WTC11 (cell line): ENCODE measurements at regions not wholly inside any gene's neighbourhood (a gene's known extent, or its start where the extent isn't known, plus 50 kb on each side); places are given as distances from the start of the nearest gene placed in this dataset.

ENCODE experiments used
- ATAC-seq: fragments of 200-7000 bp; cut with Tn5 transposase; 2 replicates; pipeline ENCODE4 v1.10.0; 2021; ENCODE audit warnings: mild to moderate bottlenecking, moderate library complexity
- CTCF ChIA-PET: fragments of 300-600 bp; sonication (Branson Sonifier 250); formaldehyde crosslinking; loops from one replicate; lab custom pipeline; 2021; ENCODE audit warnings: antibody characterized with exemption; lab: Charles Lee
- POLR2A ChIA-PET: fragments of 350-600 bp; sonication (Branson Sonifier 250); formaldehyde crosslinking; loops from one replicate; lab custom pipeline; 2021; ENCODE audit warnings: antibody characterized with exemption; lab: Charles Lee
- DNase-seq: peaks from one replicate; pipeline ENCODE4 v3.0.0; 2021; ENCODE audit warnings: low spot score
- H3K27ac Mint-ChIP-seq: 2 replicates; pipeline ENCODE4 v1.8.0; 2021; ENCODE audit warnings: mixed read lengths
- H3K27me3 Mint-ChIP-seq: 2 replicates; pipeline ENCODE4 v1.8.0; 2021; ENCODE audit warnings: low read depth, mild to moderate bottlenecking, moderate library complexity, mixed read lengths
- H3K36me3 Mint-ChIP-seq: 2 replicates; pipeline ENCODE4 v1.8.0; 2021; ENCODE audit warnings: mixed read lengths
- H3K4me1 Mint-ChIP-seq: 2 replicates; pipeline ENCODE4 v1.8.0; 2022; ENCODE audit warnings: mixed read lengths
- H3K4me3 Mint-ChIP-seq: 2 replicates; pipeline ENCODE4 v1.8.0; 2021; ENCODE audit warnings: mild to moderate bottlenecking, moderate library complexity, mixed read lengths
- H3K9me3 Mint-ChIP-seq: 2 replicates; pipeline ENCODE4 v1.8.0; 2021; ENCODE audit warnings: mixed read lengths
- CBFB ChIP-seq: sonication (generic); formaldehyde crosslinking; IDR thresholded peaks from 2 replicates; pipeline ENCODE4 v1.8.1; 2022; ENCODE audit warnings: mild to moderate bottlenecking, low read depth, missing genetic modification reagents
- EMX1 ChIP-seq: fragments of 250-450 bp; sonication (Bioruptor Pico); IDR thresholded peaks from 2 replicates; pipeline ENCODE4 v1.8.0; 2021; ENCODE audit warnings: mild to moderate bottlenecking
- GABPB1 ChIP-seq: sonication (generic); formaldehyde crosslinking; IDR thresholded peaks from 2 replicates; pipeline ENCODE4 v1.8.1; 2023; ENCODE audit warnings: mild to moderate bottlenecking, missing genetic modification reagents
- IRF2 ChIP-seq: sonication (generic); formaldehyde crosslinking; IDR thresholded peaks from 2 replicates; pipeline ENCODE4 v1.8.0; 2022; ENCODE audit warnings: low read depth, missing genetic modification reagents, borderline replicate concordance
- NFYB ChIP-seq: sonication (generic); formaldehyde crosslinking; conservative IDR thresholded peaks from 2 replicates; pipeline ENCODE4 v1.8.0; 2022; ENCODE audit warnings: low read depth, missing genetic modification reagents
- SMAD4 ChIP-seq: sonication (generic); formaldehyde crosslinking; IDR thresholded peaks from 2 replicates; pipeline ENCODE4 v1.8.0; 2022; ENCODE audit warnings: mild to moderate bottlenecking, missing genetic modification reagents
- TCF7 ChIP-seq: sonication (generic); formaldehyde crosslinking; IDR thresholded peaks from 2 replicates; pipeline ENCODE4 v1.8.0; 2022; ENCODE audit warnings: mild to moderate bottlenecking, low read depth, missing genetic modification reagents, moderate library complexity
- TEAD1 ChIP-seq: sonication (generic); formaldehyde crosslinking; IDR thresholded peaks from 2 replicates; pipeline ENCODE4 v1.8.0; 2022; ENCODE audit warnings: mild to moderate bottlenecking, missing genetic modification reagents
- TEAD4 ChIP-seq: sonication (generic); formaldehyde crosslinking; IDR thresholded peaks from 2 replicates; pipeline ENCODE4 v1.8.0; 2022; ENCODE audit warnings: mild to moderate bottlenecking, missing genetic modification reagents
- USF1 ChIP-seq: sonication (generic); formaldehyde crosslinking; IDR thresholded peaks from 2 replicates; pipeline ENCODE4 v1.8.0; 2022; ENCODE audit warnings: mild to moderate bottlenecking, missing genetic modification reagents
- ZNF232 ChIP-seq: sonication (generic); formaldehyde crosslinking; IDR thresholded peaks from 2 replicates; pipeline ENCODE4 v1.8.0; 2022; ENCODE audit warnings: mild to moderate bottlenecking, missing genetic modification reagents
- ZNF416 ChIP-seq: fragments of 250-450 bp; sonication (Bioruptor Pico); IDR thresholded peaks from 2 replicates; pipeline ENCODE4 v1.9.0; 2021; ENCODE audit warnings: mild to moderate bottlenecking, inconsistent platforms
- ZNF423 ChIP-seq: fragments of 250-450 bp; sonication (Bioruptor Pico); IDR thresholded peaks from 2 replicates; pipeline ENCODE4 v2.1.2; 2022; ENCODE audit warnings: mild to moderate bottlenecking, moderate library complexity
- ZNF425 ChIP-seq: fragments of 250-450 bp; sonication (Bioruptor Pico); conservative IDR thresholded peaks from 2 replicates; pipeline ENCODE4 v1.9.0; 2021; ENCODE audit warnings: mild to moderate bottlenecking
- ZNF512 ChIP-seq: sonication (generic); formaldehyde crosslinking; IDR thresholded peaks from 2 replicates; pipeline ENCODE4 v1.8.1; 2022; ENCODE audit warnings: missing genetic modification reagents, borderline replicate concordance
- TF ChIP-seq, protein P1 (sequence below): fragments of 250-450 bp; sonication (Bioruptor Pico); IDR thresholded peaks from 2 replicates; pipeline ENCODE4 v1.9.0; 2021; ENCODE audit warnings: mild to moderate bottlenecking, borderline replicate concordance
- TF ChIP-seq, protein P2 (sequence below): fragments of 250-450 bp; sonication (Bioruptor Pico); IDR thresholded peaks from 2 replicates; pipeline ENCODE4 v1.9.0; 2021; ENCODE audit warnings: moderate library complexity, mild to moderate bottlenecking, inconsistent platforms, borderline replicate concordance
- TF ChIP-seq, protein P3 (sequence below): fragments of 200-600 bp; IDR thresholded peaks from 2 replicates; pipeline ENCODE4 v1.8.0; 2022; ENCODE audit warnings: antibody characterized with exemption
- TF ChIP-seq, protein P4 (sequence below): sonication (generic); formaldehyde crosslinking; conservative IDR thresholded peaks from 2 replicates; pipeline ENCODE4 v1.8.1; 2023; ENCODE audit warnings: mild to moderate bottlenecking, low read depth, missing genetic modification reagents, moderate library complexity

DNA sequence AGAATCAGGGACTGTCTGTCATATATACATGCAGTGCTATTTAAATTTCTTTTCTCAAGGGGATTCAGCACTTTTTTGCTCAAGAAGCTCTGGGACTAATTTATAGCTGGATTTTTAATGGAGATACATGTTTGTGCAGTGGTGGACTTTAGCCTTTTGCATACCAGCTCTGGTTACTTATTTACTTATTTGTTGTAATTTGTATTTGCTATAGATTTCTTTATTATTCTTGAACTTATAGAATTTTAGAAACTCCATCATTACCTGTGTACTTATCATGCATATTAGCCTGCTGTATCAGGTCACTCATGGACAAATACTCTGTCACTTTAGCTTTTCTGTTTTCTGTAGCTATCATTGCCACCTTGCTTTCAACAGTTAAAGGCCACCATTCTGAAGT lies 1296.9 kb upstream of the TMPRSS15 start (continued):
- no peak for TF ChIP-seq USF1 (CRISPR knock-in tag)
- no peak for TF ChIP-seq IRF2 (CRISPR knock-in tag)
- no peak for TF ChIP-seq CBFB
- no peak for TF ChIP-seq EMX1 (CRISPR knock-in tag)
- TF ChIP-seq GABPB1 (CRISPR knock-in tag), result no peak
- TF ChIP-seq TEAD1 (CRISPR knock-in tag), result no peak
- TF ChIP-seq, protein P1, sequence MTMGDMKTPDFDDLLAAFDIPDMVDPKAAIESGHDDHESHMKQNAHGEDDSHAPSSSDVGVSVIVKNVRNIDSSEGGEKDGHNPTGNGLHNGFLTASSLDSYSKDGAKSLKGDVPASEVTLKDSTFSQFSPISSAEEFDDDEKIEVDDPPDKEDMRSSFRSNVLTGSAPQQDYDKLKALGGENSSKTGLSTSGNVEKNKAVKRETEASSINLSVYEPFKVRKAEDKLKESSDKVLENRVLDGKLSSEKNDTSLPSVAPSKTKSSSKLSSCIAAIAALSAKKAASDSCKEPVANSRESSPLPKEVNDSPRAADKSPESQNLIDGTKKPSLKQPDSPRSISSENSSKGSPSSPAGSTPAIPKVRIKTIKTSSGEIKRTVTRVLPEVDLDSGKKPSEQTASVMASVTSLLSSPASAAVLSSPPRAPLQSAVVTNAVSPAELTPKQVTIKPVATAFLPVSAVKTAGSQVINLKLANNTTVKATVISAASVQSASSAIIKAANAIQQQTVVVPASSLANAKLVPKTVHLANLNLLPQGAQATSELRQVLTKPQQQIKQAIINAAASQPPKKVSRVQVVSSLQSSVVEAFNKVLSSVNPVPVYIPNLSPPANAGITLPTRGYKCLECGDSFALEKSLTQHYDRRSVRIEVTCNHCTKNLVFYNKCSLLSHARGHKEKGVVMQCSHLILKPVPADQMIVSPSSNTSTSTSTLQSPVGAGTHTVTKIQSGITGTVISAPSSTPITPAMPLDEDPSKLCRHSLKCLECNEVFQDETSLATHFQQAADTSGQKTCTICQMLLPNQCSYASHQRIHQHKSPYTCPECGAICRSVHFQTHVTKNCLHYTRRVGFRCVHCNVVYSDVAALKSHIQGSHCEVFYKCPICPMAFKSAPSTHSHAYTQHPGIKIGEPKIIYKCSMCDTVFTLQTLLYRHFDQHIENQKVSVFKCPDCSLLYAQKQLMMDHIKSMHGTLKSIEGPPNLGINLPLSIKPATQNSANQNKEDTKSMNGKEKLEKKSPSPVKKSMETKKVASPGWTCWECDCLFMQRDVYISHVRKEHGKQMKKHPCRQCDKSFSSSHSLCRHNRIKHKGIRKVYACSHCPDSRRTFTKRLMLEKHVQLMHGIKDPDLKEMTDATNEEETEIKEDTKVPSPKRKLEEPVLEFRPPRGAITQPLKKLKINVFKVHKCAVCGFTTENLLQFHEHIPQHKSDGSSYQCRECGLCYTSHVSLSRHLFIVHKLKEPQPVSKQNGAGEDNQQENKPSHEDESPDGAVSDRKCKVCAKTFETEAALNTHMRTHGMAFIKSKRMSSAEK (CRISPR knock-in tag), result no peak

DNA sequence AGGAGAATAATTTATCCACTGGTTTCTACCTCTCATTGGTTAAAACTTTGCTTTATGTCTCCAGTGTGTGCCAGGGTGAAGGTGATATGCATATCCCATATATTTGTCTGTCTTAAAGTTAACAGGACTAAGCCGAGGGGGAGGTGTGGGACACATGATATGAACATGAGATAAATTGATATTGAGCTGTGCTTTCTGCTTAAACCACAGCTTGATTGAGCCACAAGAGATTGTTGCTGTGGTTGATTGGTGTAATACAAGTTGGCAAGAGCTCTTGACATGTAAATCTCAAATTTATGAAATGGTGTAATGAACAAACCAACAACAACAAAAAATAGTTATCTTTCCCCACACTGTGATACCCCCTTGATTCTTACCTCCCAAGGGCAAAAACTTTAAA lies 1295.5 kb upstream of the NCAM2 start:
- Mint-ChIP-seq H3K36me3 (peaks cover 12% of the 10 kb centered on the region), H3K4me1 (no peaks in the 10 kb centered on the region), H3K4me3 (no peak overlapping the region), H3K27ac (no peak overlapping the region), H3K27me3 (no peaks in the 10 kb centered on the region), H3K9me3 (peaks cover 23% of the 10 kb centered on the region)
- CTCF ChIA-PET, result no interaction called here
- no peak for ATAC-seq
- TF ChIP-seq ZNF512 (CRISPR knock-in tag), result no peak
- TF ChIP-seq NFYB, result no peak
- TF ChIP-seq, protein P2, sequence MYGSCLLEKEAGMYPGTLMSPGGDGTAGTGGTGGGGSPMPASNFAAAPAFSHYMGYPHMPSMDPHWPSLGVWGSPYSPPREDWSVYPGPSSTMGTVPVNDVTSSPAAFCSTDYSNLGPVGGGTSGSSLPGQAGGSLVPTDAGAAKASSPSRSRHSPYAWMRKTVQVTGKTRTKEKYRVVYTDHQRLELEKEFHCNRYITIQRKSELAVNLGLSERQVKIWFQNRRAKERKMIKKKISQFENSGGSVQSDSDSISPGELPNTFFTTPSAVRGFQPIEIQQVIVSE, result no peak
- no peak for DNase-seq
- POLR2A ChIA-PET, result no interaction called here

DNA sequence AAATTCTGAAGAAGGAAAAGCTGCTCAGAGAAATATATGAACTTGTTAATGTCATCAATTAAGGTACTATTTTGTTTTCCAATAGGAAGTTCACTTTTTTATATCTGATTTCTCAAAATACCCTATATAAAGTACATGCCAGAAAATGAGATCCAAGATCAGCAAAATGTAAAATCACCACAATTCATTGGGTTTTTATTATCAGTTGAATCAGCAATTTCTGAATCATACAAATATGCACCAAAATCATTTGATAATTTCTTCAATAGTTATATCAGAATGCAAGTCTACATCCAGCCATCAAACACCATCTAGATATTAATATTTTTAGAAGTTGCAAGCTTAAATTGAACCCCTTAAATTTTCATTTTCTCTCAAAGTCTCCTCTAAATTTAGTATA lies 1293.4 kb upstream of the NCAM2 start:
- POLR2A ChIA-PET, result no interaction called here
- no peak for TF ChIP-seq ZNF425 (CRISPR knock-in tag)
- no peak for TF ChIP-seq TCF7 (CRISPR knock-in tag)
- TF ChIP-seq ZNF232 (CRISPR knock-in tag), result no peak
- no peak for TF ChIP-seq ZNF423 (CRISPR knock-in tag)
- no peak for TF ChIP-seq ZNF416 (CRISPR knock-in tag)
- no peak for TF ChIP-seq SMAD4
- TF ChIP-seq TEAD4 (CRISPR knock-in tag), result no peak
- TF ChIP-seq, protein P3, sequence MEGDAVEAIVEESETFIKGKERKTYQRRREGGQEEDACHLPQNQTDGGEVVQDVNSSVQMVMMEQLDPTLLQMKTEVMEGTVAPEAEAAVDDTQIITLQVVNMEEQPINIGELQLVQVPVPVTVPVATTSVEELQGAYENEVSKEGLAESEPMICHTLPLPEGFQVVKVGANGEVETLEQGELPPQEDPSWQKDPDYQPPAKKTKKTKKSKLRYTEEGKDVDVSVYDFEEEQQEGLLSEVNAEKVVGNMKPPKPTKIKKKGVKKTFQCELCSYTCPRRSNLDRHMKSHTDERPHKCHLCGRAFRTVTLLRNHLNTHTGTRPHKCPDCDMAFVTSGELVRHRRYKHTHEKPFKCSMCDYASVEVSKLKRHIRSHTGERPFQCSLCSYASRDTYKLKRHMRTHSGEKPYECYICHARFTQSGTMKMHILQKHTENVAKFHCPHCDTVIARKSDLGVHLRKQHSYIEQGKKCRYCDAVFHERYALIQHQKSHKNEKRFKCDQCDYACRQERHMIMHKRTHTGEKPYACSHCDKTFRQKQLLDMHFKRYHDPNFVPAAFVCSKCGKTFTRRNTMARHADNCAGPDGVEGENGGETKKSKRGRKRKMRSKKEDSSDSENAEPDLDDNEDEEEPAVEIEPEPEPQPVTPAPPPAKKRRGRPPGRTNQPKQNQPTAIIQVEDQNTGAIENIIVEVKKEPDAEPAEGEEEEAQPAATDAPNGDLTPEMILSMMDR, result no peak
- TF ChIP-seq, protein P4, sequence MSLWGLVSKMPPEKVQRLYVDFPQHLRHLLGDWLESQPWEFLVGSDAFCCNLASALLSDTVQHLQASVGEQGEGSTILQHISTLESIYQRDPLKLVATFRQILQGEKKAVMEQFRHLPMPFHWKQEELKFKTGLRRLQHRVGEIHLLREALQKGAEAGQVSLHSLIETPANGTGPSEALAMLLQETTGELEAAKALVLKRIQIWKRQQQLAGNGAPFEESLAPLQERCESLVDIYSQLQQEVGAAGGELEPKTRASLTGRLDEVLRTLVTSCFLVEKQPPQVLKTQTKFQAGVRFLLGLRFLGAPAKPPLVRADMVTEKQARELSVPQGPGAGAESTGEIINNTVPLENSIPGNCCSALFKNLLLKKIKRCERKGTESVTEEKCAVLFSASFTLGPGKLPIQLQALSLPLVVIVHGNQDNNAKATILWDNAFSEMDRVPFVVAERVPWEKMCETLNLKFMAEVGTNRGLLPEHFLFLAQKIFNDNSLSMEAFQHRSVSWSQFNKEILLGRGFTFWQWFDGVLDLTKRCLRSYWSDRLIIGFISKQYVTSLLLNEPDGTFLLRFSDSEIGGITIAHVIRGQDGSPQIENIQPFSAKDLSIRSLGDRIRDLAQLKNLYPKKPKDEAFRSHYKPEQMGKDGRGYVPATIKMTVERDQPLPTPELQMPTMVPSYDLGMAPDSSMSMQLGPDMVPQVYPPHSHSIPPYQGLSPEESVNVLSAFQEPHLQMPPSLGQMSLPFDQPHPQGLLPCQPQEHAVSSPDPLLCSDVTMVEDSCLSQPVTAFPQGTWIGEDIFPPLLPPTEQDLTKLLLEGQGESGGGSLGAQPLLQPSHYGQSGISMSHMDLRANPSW, result no peak
- peaks cover 20% of the 10 kb centered on the region for H3K36me3 Mint-ChIP-seq
- no peak overlapping the region for H3K27ac Mint-ChIP-seq
- DNase-seq (no peak), ATAC-seq (no peak)
- H3K4me1 Mint-ChIP-seq, result no peaks in the 10 kb centered on the region
- CTCF ChIA-PET, result no interaction called here
- H3K9me3 Mint-ChIP-seq, result peaks cover 37% of the 10 kb centered on the region
- no peaks in the 10 kb centered on the region for H3K27me3 Mint-ChIP-seq
- H3K4me3 Mint-ChIP-seq, result no peak overlapping the region
